HCT116 (cell line): ENCODE measurements at regions not wholly inside any gene's neighbourhood (a gene's known extent, or its start where the extent isn't known, plus 50 kb on each side); places are given as distances from the start of the nearest gene placed in this dataset.

ENCODE experiments used
- CEBPB ChIP-seq: IDR thresholded peaks from 2 replicates; pipeline ENCODE4 v1.6.1; 2012; ENCODE audit warnings: low read depth
- EGR1 ChIP-seq: IDR thresholded peaks from 2 replicates; pipeline ENCODE4 v1.6.1; 2012; ENCODE audit warnings: low read depth
- EZH2 ChIP-seq: fragments of 200-600 bp; sonication (generic); IDR thresholded peaks from 2 replicates; pipeline ENCODE4 v1.6.1; 2017; ENCODE audit warnings: antibody characterized with exemption, mixed run types
- POLR2A ChIP-seq: IDR thresholded peaks from 2 replicates; pipeline ENCODE4 v1.7.0; 2011; ENCODE audit warnings: borderline replicate concordance; ENCODE audit not compliant: insufficient read depth, insufficient read length; ENCODE audit errors: extremely low read depth
- RAD21 ChIP-seq: IDR thresholded peaks from 2 replicates; pipeline ENCODE4 v1.6.1; 2012; ENCODE audit warnings: low read depth, mild to moderate bottlenecking
- TF ChIP-seq, protein P1 (sequence below): IDR thresholded peaks from 2 replicates; pipeline ENCODE4 v1.6.1; 2012
- TF ChIP-seq, protein P2 (sequence below), 3 experiments: fragments of 200-600 bp in 1 of 3; sonication (generic) in 1 of 3; IDR thresholded peaks in 2 of 3; conservative IDR thresholded peaks in 1 of 3; 2 replicates each; pipeline ENCODE4 v1.5.1; 2012 to 2017; ENCODE audit warnings: low read depth in 2 of 3, low read length in 2 of 3, antibody characterized with exemption in 1 of 3, borderline replicate concordance in 1 of 3, control low read depth in 1 of 3, mild to moderate bottlenecking in 1 of 3, mixed read lengths in 1 of 3, mixed run types in 1 of 3, moderate library complexity in 1 of 3; ENCODE audit not compliant: insufficient read depth in 1 of 3
- TF ChIP-seq, protein P3 (sequence below): IDR thresholded peaks from 2 replicates; pipeline ENCODE4 v1.6.1; 2012; ENCODE audit warnings: low read depth

DNA sequence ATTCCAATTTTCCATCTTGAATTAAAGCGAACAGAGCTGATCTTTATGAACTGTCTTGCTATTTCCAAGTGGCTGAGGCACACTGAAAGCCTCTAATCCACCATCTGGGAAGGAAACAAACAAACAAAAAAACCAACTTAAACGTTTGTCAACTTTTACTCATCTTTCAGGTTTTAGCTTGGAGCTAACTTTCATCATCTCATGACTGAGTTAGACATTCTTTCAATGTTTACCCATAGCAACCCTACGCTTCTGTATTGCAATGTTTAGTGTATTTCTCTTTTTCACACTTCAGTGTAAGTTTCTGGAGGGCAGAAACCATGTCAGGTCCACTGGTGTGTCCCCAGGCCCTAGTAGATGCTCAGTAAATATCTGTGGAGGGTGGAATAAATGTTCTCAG, 343.8 kb downstream of the GBA3 start:
- no peak for TF ChIP-seq RAD21
- TF ChIP-seq, protein P1, sequence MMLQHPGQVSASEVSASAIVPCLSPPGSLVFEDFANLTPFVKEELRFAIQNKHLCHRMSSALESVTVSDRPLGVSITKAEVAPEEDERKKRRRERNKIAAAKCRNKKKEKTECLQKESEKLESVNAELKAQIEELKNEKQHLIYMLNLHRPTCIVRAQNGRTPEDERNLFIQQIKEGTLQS = no peak
- TF ChIP-seq, protein P2, sequence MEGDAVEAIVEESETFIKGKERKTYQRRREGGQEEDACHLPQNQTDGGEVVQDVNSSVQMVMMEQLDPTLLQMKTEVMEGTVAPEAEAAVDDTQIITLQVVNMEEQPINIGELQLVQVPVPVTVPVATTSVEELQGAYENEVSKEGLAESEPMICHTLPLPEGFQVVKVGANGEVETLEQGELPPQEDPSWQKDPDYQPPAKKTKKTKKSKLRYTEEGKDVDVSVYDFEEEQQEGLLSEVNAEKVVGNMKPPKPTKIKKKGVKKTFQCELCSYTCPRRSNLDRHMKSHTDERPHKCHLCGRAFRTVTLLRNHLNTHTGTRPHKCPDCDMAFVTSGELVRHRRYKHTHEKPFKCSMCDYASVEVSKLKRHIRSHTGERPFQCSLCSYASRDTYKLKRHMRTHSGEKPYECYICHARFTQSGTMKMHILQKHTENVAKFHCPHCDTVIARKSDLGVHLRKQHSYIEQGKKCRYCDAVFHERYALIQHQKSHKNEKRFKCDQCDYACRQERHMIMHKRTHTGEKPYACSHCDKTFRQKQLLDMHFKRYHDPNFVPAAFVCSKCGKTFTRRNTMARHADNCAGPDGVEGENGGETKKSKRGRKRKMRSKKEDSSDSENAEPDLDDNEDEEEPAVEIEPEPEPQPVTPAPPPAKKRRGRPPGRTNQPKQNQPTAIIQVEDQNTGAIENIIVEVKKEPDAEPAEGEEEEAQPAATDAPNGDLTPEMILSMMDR (IDR thresholded peaks at IDR 0.05 in 2 of 3, conservative IDR thresholded peaks at IDR 0.05 in 1 of 3; ENCODE audit: borderline replicate concordance in 1 of 3, insufficient read depth in 1 of 3, low read depth in 2 of 3, low read length in 2 of 3) = no peak
- TF ChIP-seq EGR1 = no peak
- TF ChIP-seq, protein P3, sequence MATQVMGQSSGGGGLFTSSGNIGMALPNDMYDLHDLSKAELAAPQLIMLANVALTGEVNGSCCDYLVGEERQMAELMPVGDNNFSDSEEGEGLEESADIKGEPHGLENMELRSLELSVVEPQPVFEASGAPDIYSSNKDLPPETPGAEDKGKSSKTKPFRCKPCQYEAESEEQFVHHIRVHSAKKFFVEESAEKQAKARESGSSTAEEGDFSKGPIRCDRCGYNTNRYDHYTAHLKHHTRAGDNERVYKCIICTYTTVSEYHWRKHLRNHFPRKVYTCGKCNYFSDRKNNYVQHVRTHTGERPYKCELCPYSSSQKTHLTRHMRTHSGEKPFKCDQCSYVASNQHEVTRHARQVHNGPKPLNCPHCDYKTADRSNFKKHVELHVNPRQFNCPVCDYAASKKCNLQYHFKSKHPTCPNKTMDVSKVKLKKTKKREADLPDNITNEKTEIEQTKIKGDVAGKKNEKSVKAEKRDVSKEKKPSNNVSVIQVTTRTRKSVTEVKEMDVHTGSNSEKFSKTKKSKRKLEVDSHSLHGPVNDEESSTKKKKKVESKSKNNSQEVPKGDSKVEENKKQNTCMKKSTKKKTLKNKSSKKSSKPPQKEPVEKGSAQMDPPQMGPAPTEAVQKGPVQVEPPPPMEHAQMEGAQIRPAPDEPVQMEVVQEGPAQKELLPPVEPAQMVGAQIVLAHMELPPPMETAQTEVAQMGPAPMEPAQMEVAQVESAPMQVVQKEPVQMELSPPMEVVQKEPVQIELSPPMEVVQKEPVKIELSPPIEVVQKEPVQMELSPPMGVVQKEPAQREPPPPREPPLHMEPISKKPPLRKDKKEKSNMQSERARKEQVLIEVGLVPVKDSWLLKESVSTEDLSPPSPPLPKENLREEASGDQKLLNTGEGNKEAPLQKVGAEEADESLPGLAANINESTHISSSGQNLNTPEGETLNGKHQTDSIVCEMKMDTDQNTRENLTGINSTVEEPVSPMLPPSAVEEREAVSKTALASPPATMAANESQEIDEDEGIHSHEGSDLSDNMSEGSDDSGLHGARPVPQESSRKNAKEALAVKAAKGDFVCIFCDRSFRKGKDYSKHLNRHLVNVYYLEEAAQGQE = no peak
- TF ChIP-seq EZH2 = no peak
- TF ChIP-seq CEBPB = no peak
- TF ChIP-seq POLR2A = no peak
